Left cardiac atrium (tissue), 4 donors: ENCODE measurements at regions not wholly inside any gene's neighbourhood (a gene's known extent, or its start where the extent isn't known, plus 50 kb on each side); places are given as distances from the start of the nearest gene placed in this dataset.
"Not testable (repeated sequence)": the region's sequence is repeated elsewhere in the genome, so short reads cannot be mapped to it uniquely, and the experiment has no call there.

Experiments
- ATAC-seq, 2 donors: fragments of 200-7000 bp; cut with Tn5 transposase; one replicate each; pipeline ENCODE4 v1.9.1; 2020; ENCODE audit warnings: mild to moderate bottlenecking in 2 of 2, moderate library complexity in 2 of 2
- DNase-seq: peaks from one replicate; pipeline ENCODE4 v3.0.0-alpha.2; 2020
- intact Hi-C, 2 donors: fragments of 100-400 bp; cut with DNase I; formaldehyde crosslinking; loops; one replicate each; pipeline versions ENCODE4 v1.14.1 to v1.15.1; 2022 to 2023
- microRNA-seq, 2 donors: library from miRNA; unstranded; fragments of <30 nt; microRNA quantifications; one replicate each; pipeline ENCODE4 v1.2.0, GENCODE V29; 2020
- donor health status: DM: no; HTN: yes; CAD: no.
- donor health status: DM: no; HTN: yes; CAD: no; lungs with severe emphysema.
- donor health status: DM: yes; HTN: yes; CAD: no.
- donor health status: Dilated cardiomyopathy.

- intact Hi-C loops: no loop called here
- no peak for ATAC-seq
- no peak for DNase-seq
Observed at GRCh38 chr15:79164465-79164864, 73.9 kb upstream of the RASGRF1 start.

DNA sequence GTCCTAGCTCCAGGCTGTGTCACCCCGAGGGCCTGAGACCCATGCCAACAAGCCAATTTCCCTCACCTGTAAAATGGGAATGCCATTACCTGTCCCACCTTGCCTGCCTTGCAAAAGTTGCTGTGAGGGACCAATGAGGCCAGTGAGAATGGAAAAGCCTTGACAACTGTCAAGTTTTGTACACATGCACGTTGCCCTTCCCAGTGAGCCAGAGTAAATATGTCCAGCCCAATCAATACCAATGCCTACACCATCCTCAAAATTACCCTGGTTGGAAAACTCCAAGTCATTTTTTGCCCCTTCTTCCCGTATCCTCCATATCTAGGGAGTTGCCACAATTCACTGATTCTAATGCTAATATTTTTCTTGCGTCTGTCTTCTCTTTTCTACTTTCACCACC, 73.5 kb upstream of the RASGRF1 start:
- ATAC-seq (no peak), DNase-seq (no peak)
- intact Hi-C loops: no loop called here

DNA sequence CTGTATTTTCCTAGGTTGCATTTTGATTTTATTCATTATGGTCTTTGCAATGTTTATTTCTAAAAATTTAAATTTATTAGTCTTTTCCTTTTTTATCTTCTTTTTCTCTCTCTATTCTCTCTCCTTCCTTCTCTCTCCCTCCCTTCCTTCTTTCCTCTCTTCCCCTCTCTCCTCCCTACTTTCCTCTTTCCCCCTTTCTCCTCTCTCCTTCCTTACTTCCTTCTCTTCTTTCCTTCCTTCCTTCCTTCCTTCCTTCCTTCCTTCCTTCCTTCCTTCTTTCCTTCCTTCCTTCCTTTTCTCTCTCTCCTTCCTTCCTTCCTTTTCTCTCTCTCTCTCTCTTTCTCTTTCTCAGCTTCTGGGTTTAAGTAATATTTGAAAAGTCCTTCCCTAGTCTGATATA, 72.8 kb upstream of the RASGRF1 start:
- no peak for ATAC-seq
- intact Hi-C loops: no loop called here
- no peak for DNase-seq

GRCh38 chr15:79161837-79162508, 71.4 kb upstream of the RASGRF1 start:
- intact Hi-C loops: no loop called here

DNA sequence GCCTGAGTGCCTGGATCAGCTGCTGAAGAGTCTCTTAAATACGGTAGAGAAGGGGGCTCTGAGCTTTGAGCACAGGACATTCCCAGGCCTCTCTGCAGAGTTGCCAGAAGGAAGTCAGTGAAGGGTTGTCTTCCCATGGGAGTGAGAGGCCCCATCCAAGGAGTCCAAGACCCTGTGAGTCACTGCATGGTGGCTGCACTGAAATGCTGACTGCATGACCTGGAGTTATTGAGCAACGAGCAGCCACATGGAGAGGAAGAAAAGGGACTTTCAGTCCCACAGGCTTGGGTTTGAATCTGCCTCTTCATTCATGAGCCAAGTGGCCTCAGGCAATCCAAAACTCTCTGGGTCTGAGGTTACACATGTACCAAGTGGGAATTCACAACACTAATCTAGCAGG, 69.6 kb upstream of the RASGRF1 start:
- ATAC-seq (peak; percentile 69 to 87), DNase-seq (no peak)

More at GRCh38 chr15:79161837-79162508, 71.4 kb upstream of the RASGRF1 start:
- ATAC-seq (no peak), DNase-seq (no peak)

GRCh38 chr15:79157631-79158592, 67.3 kb upstream of the RASGRF1 start:
- intact Hi-C loops: no loop called here
- DNase-seq (no peak), ATAC-seq (no peak)

More for the DNA sequence above, 69.6 kb upstream of the RASGRF1 start:
- intact Hi-C loops: no loop called here

DNA sequence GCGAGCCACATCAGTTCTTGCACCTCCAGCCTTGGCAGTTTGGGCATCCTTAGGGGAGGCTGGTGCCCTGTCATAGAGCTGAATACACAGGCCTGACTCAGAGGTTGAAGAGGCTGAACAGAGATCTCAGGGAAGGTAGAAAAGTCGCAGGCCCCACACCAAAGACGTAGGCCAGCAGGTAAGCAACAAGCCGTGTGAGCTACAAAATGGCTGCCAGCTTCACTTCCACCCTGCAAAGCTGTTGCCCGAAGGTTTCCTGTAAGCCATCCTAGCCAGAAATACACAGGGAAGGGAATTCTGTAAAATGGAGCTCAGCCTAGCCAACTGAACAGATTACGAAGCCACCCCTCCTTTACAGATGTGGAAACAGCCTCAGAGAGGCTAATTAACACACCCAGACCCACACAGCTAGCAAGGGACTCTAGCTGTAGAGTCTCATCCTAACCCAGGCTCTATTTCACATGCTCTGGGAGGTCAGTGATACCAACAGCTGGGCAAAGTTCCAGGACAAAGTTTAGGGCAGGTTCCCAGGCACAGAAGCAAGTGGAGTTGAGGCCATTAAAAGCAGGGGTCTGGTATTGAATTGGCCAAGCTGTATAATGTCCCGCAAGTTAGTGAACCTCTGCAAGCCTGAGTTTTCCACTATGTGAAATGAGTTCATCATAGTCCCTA, 66.3 kb upstream of the RASGRF1 start:
- no peak for DNase-seq
- ATAC-seq: no peak
- intact Hi-C loops: no loop called here

- intact Hi-C loops: no loop called here
- ATAC-seq (no peak), DNase-seq (no peak)
Observed at GRCh38 chr15:79154483-79155135, 64.0 kb upstream of the RASGRF1 start.

- DNase-seq, intact Hi-C loops, ATAC-seq: not testable (repeated sequence)
Observed at GRCh38 chr15:79144290-79144689, 53.7 kb upstream of the RASGRF1 start.

DNA sequence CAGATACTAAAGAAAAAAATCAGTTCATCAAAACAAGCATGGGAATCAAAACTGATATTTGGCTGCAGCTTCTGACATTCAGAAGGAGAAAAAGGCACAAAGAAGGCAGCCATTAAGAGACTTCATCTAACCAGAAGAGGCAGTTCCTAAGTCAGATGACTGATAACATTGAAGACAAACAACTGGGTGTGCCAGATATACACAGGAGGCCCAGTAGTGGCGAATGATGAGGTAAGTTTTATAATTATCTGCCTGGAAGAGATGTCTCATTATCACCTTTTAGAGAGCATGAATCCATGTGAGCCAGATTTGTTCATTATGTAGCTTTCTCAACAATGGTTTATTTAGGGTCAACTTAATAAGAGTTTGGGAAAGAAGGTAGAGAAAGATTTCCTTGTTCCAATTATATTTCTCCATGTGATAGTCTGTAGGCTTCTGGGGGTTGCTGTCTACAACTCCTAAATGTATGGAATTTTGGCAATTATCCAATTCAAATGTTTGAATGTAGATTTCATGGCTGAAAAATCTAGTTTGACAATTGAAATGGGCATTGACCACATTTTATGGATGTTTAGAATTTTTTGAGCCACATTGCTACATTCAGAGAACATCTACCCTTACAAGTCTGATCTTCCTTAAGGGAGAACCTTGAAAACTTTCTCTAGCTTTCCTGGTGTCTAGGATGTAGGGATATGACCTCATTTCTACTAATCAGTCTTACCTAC, 50.4 kb upstream of the RASGRF1 start:
- ATAC-seq (peak in 1 of 2 donors; percentile 42), DNase-seq (no peak)
- intact Hi-C loops: no loop called here

Small RNAs in the stretch of these regions (microRNA-seq; reads per million reads assigned to microRNA genes)
- gene MIR184: 2.2 to 6.3 reads per million in 2 donors
